GM12878 (cell line): ENCODE measurements at regions not wholly inside any gene's neighbourhood (a gene's known extent, or its start where the extent isn't known, plus 50 kb on each side); places are given as distances from the start of the nearest gene placed in this dataset.

Experiments used
- ATAC-seq: fragments of 200-7000 bp; cut with Tn5 transposase; 3 replicates; pipeline ENCODE4 v1.9.1; 2020; ENCODE audit warnings: mild to moderate bottlenecking, moderate library complexity
- BruUV-seq: library from RNA; stranded (reverse); fragments of 400-500 nt; replicated peaks from 2 replicates; lab custom pipeline; 2021; lab: Mats Ljungman, UMichigan
- CTCF ChIA-PET: fragments of 300-600 bp; sonication (Branson Sonifier 250); formaldehyde crosslinking; extraction: SDS; loops from one replicate; lab custom pipeline; 2021; ENCODE audit warnings: inconsistent platforms; lab: Yijun Ruan, JAX
- POLR2A ChIA-PET: fragments of 350-600 bp; formaldehyde crosslinking; extraction: SDS; loops from one replicate; lab custom pipeline; 2021; ENCODE audit warnings: inconsistent platforms; lab: Charles Lee
- RAD21 ChIA-PET: fragments of 300-600 bp; sonication (Branson Sonifier 250); formaldehyde crosslinking; loops from one replicate; lab custom pipeline; 2023; ENCODE audit warnings: antibody characterized with exemption; ENCODE audit not compliant: unreplicated experiment; lab: Charles Lee
- SMC1A ChIA-PET: fragments of 300-600 bp; sonication (Branson Sonifier 250); formaldehyde crosslinking; loops from one replicate; lab custom pipeline; 2023; ENCODE audit not compliant: unreplicated experiment, uncharacterized antibody; lab: Charles Lee
- DNase-seq: peaks from one replicate; pipeline ENCODE4 v3.0.0-alpha.2; 2011; ENCODE audit warnings: low read depth, low spot score
- FAIRE-seq: peaks from 3 replicates; lab custom pipeline; 2011; peaks lifted over from hg19 to GRCh38; lab: Jason Lieb, UNC
- H2AFZ ChIP-seq: 2 replicates; pipeline ENCODE4 v1.6.0; 2011; ENCODE audit warnings: low read depth, low read length, control low read depth; ENCODE audit not compliant: control insufficient read depth
- H3K27ac ChIP-seq: 2 replicates; pipeline ENCODE4 v1.5.1; 2011; ENCODE audit warnings: control low read depth; ENCODE audit not compliant: control insufficient read depth, insufficient read depth
- H3K27me3 ChIP-seq, 2 experiments: replicated peaks in 1 of 2; 2 replicates each; pipeline versions ENCODE4 v1.6.0 to v1.6.1; 2011; ENCODE audit warnings: low read length in 1 of 2; ENCODE audit not compliant: control insufficient read depth in 2 of 2, insufficient read depth in 2 of 2
- H3K36me3 ChIP-seq, 2 experiments: 2 replicates each; pipeline ENCODE4 v1.5.1; 2011; ENCODE audit warnings: low read length in 1 of 2; ENCODE audit not compliant: control insufficient read depth in 2 of 2, insufficient read depth in 2 of 2
- H3K4me1 ChIP-seq: 2 replicates; pipeline ENCODE4 v1.6.1; 2011; ENCODE audit warnings: mild to moderate bottlenecking, low read length, moderate library complexity, mixed read lengths; ENCODE audit not compliant: control insufficient read depth, insufficient read depth
- H3K4me2 ChIP-seq: 2 replicates; pipeline ENCODE4 v1.6.0; 2011; ENCODE audit warnings: control low read depth; ENCODE audit not compliant: control insufficient read depth, insufficient read depth
- H3K4me3 ChIP-seq: fragments of 200-600 bp; sonication (generic); 2 replicates; pipeline ENCODE4 v1.5.1; 2016
- H3K79me2 ChIP-seq: 2 replicates; pipeline ENCODE4 v1.6.0; 2011; ENCODE audit warnings: low read length; ENCODE audit not compliant: control insufficient read depth, insufficient read depth
- H3K9ac ChIP-seq: 2 replicates; pipeline ENCODE4 v1.8.0; 2011; ENCODE audit warnings: low read length, control low read depth, mixed read lengths; ENCODE audit not compliant: control insufficient read depth, insufficient read depth
- H3K9me3 ChIP-seq: replicated peaks from 3 replicates; pipeline ENCODE4 v1.5.1; 2011; ENCODE audit warnings: mild to moderate bottlenecking, low read length; ENCODE audit not compliant: control insufficient read depth, insufficient read depth
- H4K20me1 ChIP-seq: 2 replicates; pipeline ENCODE4 v1.6.0; 2011; ENCODE audit not compliant: control insufficient read depth, insufficient read depth
- ELK1 ChIP-seq: IDR thresholded peaks from 2 replicates; pipeline ENCODE4 v1.6.1; 2012; ENCODE audit warnings: low read depth, low read length, improper control_type of control experiment
- EP300 ChIP-seq, 2 experiments: fragments of 150-350 bp in 1 of 2; IDR thresholded peaks; 2 replicates each; pipeline ENCODE4 v1.6.1; 2011 to 2012; ENCODE audit warnings: low read depth in 2 of 2, low read length in 2 of 2, borderline replicate concordance in 1 of 2, improper control_type of control experiment in 1 of 2, inconsistent platforms in 1 of 2; ENCODE audit not compliant: control insufficient read depth in 1 of 2
- JUNB ChIP-seq: IDR thresholded peaks from 2 replicates; pipeline ENCODE4 v1.6.1; 2016; ENCODE audit warnings: antibody characterized with exemption, mild to moderate bottlenecking
- RAD21 ChIP-seq: IDR thresholded peaks from 2 replicates; pipeline ENCODE4 v1.6.1; 2011; ENCODE audit warnings: mild to moderate bottlenecking, low read depth, low read length, moderate library complexity; ENCODE audit not compliant: insufficient read depth
- SKIL ChIP-seq: fragments of 450-650 bp; IDR thresholded peaks from 2 replicates; pipeline ENCODE4 v1.6.1; 2017; ENCODE audit warnings: mild to moderate bottlenecking, low read depth, inconsistent platforms; ENCODE audit not compliant: poor library complexity, severe bottlenecking
- SPI1 ChIP-seq: IDR thresholded peaks from 2 replicates; pipeline ENCODE4 v1.6.1; 2011; ENCODE audit warnings: low read depth, mild to moderate bottlenecking, low read length, moderate library complexity, borderline replicate concordance; ENCODE audit not compliant: insufficient read depth
- SREBF2 ChIP-seq: IDR thresholded peaks from 2 replicates; pipeline ENCODE4 v1.6.1; 2012; ENCODE audit warnings: mild to moderate bottlenecking, low read length
- ZNF24 ChIP-seq: fragments of 450-650 bp; IDR thresholded peaks from 2 replicates; pipeline ENCODE4 v1.6.1; 2017; ENCODE audit warnings: antibody characterized with exemption, mild to moderate bottlenecking
- ZNF384 ChIP-seq: IDR thresholded peaks from 2 replicates; pipeline ENCODE4 v1.6.1; 2012; ENCODE audit warnings: low read depth, mild to moderate bottlenecking, low read length, improper control_type of control experiment, borderline replicate concordance
- WGBS: methylation state at CpG from one replicate; pipeline ENCODE4 v1.1.6; 2016; ENCODE audit warnings: low lambda C conversion rate; ENCODE audit not compliant: insufficient replicate concordance, insufficient coverage; ENCODE audit errors: missing lambda C conversion rate; 5-methylcytosine and 5-hydroxymethylcytosine counted together
- in situ Hi-C: fragments of 300-500 bp; cut with MboI; formaldehyde crosslinking; loops from 9 replicates; pipeline ENCODE4 v1.14.3; 2018; ENCODE audit warnings: mixed read lengths
- intact Hi-C: fragments of 100-400 bp; cut with micrococcal nuclease; formaldehyde crosslinking; loops from one replicate; pipeline ENCODE4 v1.14.2; 2022; ENCODE audit not compliant: unreplicated experiment
- TF ChIP-seq, protein P1 (sequence below): IDR thresholded peaks from 2 replicates; pipeline ENCODE4 v1.6.1; 2011; ENCODE audit warnings: borderline replicate concordance, low read depth, mild to moderate bottlenecking, moderate library complexity, low read length; ENCODE audit not compliant: insufficient read depth, poor library complexity, severe bottlenecking

- TSS peak; percentile 49 for BruUV-seq
- no peaks in the 10 kb centered on the region for H3K4me1 ChIP-seq
- FAIRE-seq (no peak), ATAC-seq (peak; percentile 42), DNase-seq (no peak)
- TF ChIP-seq JUNB, result no peak
- no peak for TF ChIP-seq SPI1
- no peak for TF ChIP-seq RAD21
- no peak for TF ChIP-seq SKIL
- no peak for TF ChIP-seq ZNF384
- TF ChIP-seq, protein P1, sequence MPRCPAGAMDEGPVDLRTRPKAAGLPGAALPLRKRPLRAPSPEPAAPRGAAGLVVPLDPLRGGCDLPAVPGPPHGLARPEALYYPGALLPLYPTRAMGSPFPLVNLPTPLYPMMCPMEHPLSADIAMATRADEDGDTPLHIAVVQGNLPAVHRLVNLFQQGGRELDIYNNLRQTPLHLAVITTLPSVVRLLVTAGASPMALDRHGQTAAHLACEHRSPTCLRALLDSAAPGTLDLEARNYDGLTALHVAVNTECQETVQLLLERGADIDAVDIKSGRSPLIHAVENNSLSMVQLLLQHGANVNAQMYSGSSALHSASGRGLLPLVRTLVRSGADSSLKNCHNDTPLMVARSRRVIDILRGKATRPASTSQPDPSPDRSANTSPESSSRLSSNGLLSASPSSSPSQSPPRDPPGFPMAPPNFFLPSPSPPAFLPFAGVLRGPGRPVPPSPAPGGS, result no peak
- no peak for TF ChIP-seq SREBF2
- TF ChIP-seq EP300 (IDR thresholded peaks at IDR 0.05; ENCODE audit: borderline replicate concordance in 1 of 2, control insufficient read depth in 1 of 2, low read depth in 2 of 2, low read length in 2 of 2), result no peak
- TF ChIP-seq ELK1, result no peak
- TF ChIP-seq ZNF24, result no peak
- no peaks in the 10 kb centered on the region for H3K36me3 ChIP-seq
- H4K20me1 ChIP-seq, result no peaks in the 10 kb centered on the region
- ChIA-PET SMC1A (no interaction called here), POLR2A (interaction anchor here (0.5 kb wide), 1 partner anchor 237 kb away, joined by 4 read pairs; no protein-coding TSS in a partner anchor), RAD21 (no interaction called here), CTCF (interaction anchor here (1.5 kb wide), 1 partner anchor 46 kb away, joined by 3 read pairs; no protein-coding TSS in a partner anchor)
- in situ Hi-C loops (no loop called here), intact Hi-C loops (loop anchor here (1.0 kb wide), 1 partner anchor 12 kb away; no protein-coding TSS in a partner anchor)
- H2AFZ ChIP-seq, result no peak overlapping the region; the same call in 1 of the 2 replicates
- no peaks in the 10 kb centered on the region for H3K79me2 ChIP-seq
- no peaks in the 10 kb centered on the region; the same call in 2 of the 3 replicates for H3K9me3 ChIP-seq
- WGBS, result 24% methylated on average over 32 of the region's 41 CpGs
- H3K27me3 ChIP-seq, result peaks cover 2 to 11% of the 10 kb centered on the region in 2 experiments; a peak in 2 of 4 replicates
- H3K27ac ChIP-seq, result no peak overlapping the region
- H3K4me3 ChIP-seq, result peak overlapping the region; percentile 63; the same call in 1 of the 2 replicates
- peak overlapping the region; percentile 75; the same call in 1 of the 2 replicates for H3K4me2 ChIP-seq
- no peak overlapping the region for H3K9ac ChIP-seq
Observed at GRCh38 chr4:176001151-176002006, 64.3 kb upstream of the WDR17 start.
